Neuron (in vitro differentiated cells): ENCODE measurements at regions not wholly inside any gene's neighbourhood (a gene's known extent, or its start where the extent isn't known, plus 50 kb on each side); places are given as distances from the start of the nearest gene placed in this dataset.
"Not testable (repeated sequence)": the region's sequence is repeated elsewhere in the genome, so short reads cannot be mapped to it uniquely, and the experiment has no call there.

ENCODE experiments used
- H2AFZ ChIP-seq: one replicate; pipeline ENCODE4 v1.6.1; 2013; ENCODE audit warnings: low read depth, mild to moderate bottlenecking, inconsistent platforms, low read length, moderate library complexity
- H3K27me3 ChIP-seq: one replicate; pipeline ENCODE4 v1.6.1; 2013; ENCODE audit warnings: low read length; ENCODE audit not compliant: insufficient read depth
- H3K36me3 ChIP-seq: one replicate; pipeline ENCODE4 v1.6.1; 2013; ENCODE audit warnings: low read length; ENCODE audit not compliant: insufficient read depth
- H3K4me1 ChIP-seq: one replicate; pipeline ENCODE4 v1.6.1; 2013; ENCODE audit warnings: low read length; ENCODE audit not compliant: insufficient read depth
- H3K4me3 ChIP-seq: 2 replicates; pipeline ENCODE4 v1.5.1; 2013; ENCODE audit warnings: mild to moderate bottlenecking, low read length, moderate library complexity
- H3K9me3 ChIP-seq: one replicate; pipeline ENCODE4 v1.6.1; 2013; ENCODE audit warnings: low read length

- Histone ChIP-seq H3K4me3 (no peak overlapping the region), H3K4me1 (no peaks in the 10 kb centered on the region), H3K27me3 (no peaks in the 10 kb centered on the region), H3K9me3 (no peaks in the 10 kb centered on the region), H2AFZ (no peak overlapping the region), H3K36me3 (no peaks in the 10 kb centered on the region)
Measured at GRCh38 chr4:133323670-133324069, 174.6 kb downstream of the PCDH10 start.

GRCh38 chr4:133320576-133321170 lies 171.6 kb downstream of the PCDH10 start:
- Histone ChIP-seq H3K4me3 (no peak overlapping the region), H3K9me3 (no peaks in the 10 kb centered on the region), H3K4me1 (peaks cover 4% of the 10 kb centered on the region), H2AFZ (no peak overlapping the region), H3K27me3 (no peaks in the 10 kb centered on the region), H3K36me3 (no peaks in the 10 kb centered on the region)

GRCh38 chr4:133316909-133317308 lies 167.8 kb downstream of the PCDH10 start:
- no peaks in the 10 kb centered on the region for H3K9me3 ChIP-seq
- H3K27me3 ChIP-seq = no peaks in the 10 kb centered on the region

DNA sequence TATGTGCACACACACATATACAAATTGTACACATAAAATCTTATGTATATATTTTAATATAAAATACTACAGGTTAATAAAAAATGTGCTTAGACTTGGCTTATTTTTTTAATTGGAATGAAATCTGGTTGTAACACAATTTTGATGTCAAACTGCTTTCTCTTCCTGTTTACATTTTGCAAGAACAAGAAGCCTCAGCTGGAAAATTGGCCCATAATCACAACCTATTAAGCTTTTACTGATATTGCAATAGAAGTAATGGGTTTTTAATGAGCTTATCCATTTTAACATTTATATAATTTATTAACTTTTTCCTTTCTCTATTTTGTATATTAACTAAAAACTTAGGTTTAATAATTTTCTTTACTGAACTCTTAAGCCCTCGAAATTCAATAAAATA lies 165.9 kb downstream of the PCDH10 start:
- Histone ChIP-seq H3K4me1 (peaks cover 4% of the 10 kb centered on the region), H3K36me3 (no peaks in the 10 kb centered on the region), H2AFZ (no peak overlapping the region), H3K9me3 (no peaks in the 10 kb centered on the region), H3K4me3 (no peak overlapping the region), H3K27me3 (no peaks in the 10 kb centered on the region)

More at GRCh38 chr4:133316909-133317308, 167.8 kb downstream of the PCDH10 start:
- Histone ChIP-seq H2AFZ (peak overlapping the region; percentile 75), H3K4me3 (no peak overlapping the region), H3K4me1 (peaks cover 4% of the 10 kb centered on the region), H3K36me3 (no peaks in the 10 kb centered on the region)

GRCh38 chr4:133287396-133287795 lies 138.3 kb downstream of the PCDH10 start:
- no peaks in the 10 kb centered on the region for H3K36me3 ChIP-seq
- no peak overlapping the region for H3K4me3 ChIP-seq
- H3K4me1 ChIP-seq = no peaks in the 10 kb centered on the region
- no peaks in the 10 kb centered on the region for H3K9me3 ChIP-seq
- H3K27me3 ChIP-seq = no peaks in the 10 kb centered on the region
- no peak overlapping the region for H2AFZ ChIP-seq

DNA sequence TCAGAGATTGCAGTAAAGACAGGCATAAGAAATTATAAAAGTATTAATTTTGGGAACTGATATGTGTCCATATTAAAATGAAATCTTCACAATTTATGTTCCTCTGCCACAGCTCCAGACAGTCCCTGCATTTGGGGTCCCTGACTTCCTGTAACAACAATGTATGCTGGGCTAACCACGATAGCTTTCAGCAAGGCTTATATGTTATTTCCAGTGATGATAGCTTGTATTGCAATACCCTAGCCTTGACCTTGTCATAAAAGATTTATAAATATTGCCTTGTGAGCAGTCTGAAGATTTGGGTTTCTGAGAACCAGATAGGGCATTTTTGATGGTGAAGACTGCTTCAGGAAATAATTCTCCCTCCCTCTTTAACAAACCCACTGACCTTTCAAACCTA lies 129.5 kb downstream of the PCDH10 start:
- Histone ChIP-seq H3K36me3 (no peaks in the 10 kb centered on the region), H3K9me3 (no peaks in the 10 kb centered on the region), H3K4me3 (no peak overlapping the region), H3K27me3 (no peaks in the 10 kb centered on the region), H3K4me1 (no peaks in the 10 kb centered on the region), H2AFZ (no peak overlapping the region)

DNA sequence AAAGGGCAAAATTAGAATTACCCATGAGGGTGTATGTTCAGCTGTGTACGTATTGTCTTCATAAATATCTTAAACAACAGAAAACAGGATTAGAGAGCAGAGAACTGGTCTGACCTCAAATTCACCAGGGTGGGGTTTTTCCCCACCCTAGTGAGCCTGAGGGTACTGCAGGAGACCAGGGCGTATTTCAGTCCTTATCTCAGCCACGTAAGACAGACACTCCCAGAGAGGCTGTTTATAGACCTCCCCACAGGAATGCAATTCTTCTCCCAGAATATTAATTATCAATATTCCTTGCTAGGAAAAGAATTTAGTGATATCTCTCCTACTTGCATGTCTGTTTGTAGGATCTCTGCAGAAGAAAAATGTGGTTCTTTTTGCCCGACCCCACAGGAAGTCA lies 128.8 kb downstream of the PCDH10 start:
- not testable (repeated sequence) for H3K36me3 ChIP-seq, H3K27me3 ChIP-seq, H3K9me3 ChIP-seq, H2AFZ ChIP-seq, H3K4me3 ChIP-seq, H3K4me1 ChIP-seq

GRCh38 chr4:133275246-133275645 lies 126.2 kb downstream of the PCDH10 start:
- no peaks in the 10 kb centered on the region for H3K9me3 ChIP-seq
- H3K4me3 ChIP-seq = no peak overlapping the region
- no peaks in the 10 kb centered on the region for H3K4me1 ChIP-seq

DNA sequence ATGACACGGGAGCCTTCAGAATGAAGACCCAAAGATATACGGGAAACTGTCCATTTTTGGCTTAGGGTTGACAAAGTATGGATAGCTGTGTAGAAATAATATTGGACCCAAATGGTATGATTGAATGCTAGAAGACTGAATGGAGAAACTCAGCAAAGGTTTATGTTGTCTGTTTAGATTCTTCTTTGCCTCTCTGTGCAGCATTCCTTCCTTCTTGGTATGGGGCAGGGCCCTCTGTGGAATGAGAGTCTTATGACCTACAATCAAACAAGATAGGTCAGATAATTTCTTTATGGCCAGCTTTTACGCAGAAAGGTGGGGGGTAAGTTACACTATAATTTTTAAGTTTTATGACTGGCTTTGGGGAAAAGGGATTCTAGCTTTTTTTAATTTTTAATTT lies 124.3 kb downstream of the PCDH10 start:
- no peak overlapping the region for H2AFZ ChIP-seq

More at GRCh38 chr4:133275246-133275645, 126.2 kb downstream of the PCDH10 start:
- H3K36me3 ChIP-seq = no peaks in the 10 kb centered on the region
- H2AFZ ChIP-seq = no peak overlapping the region
- H3K27me3 ChIP-seq = no peaks in the 10 kb centered on the region

DNA sequence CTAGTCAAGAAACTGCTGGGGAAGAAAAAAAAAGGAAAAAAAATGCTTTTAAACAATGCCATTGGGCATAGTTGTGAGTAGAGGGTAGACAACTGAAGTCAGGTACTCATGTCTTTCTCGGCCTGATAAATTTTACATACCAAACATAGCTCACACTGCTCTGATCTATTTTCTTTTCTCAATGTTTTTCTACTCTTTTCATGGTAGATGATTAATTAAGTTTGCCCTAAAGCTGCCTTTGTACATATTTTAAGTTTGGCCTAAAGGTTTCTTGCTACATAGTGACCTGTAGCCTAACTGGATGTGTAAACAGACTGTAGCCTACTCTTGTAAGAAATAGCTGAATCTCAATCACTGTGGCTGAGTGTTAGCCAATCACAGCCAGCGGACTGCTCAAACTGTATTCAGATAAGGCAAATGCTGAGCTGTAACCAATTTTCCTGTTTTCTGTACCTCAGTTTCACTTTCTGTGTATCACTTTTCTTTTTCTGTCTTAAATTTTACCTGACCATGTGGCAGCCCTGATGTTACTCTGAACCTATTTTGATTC lies 121.0 kb downstream of the PCDH10 start:
- H3K4me3 ChIP-seq = no peak overlapping the region

More for the DNA sequence above, 124.3 kb downstream of the PCDH10 start:
- H3K27me3 ChIP-seq = no peaks in the 10 kb centered on the region
- no peaks in the 10 kb centered on the region for H3K4me1 ChIP-seq
- no peaks in the 10 kb centered on the region for H3K9me3 ChIP-seq
- no peaks in the 10 kb centered on the region for H3K36me3 ChIP-seq
- no peak overlapping the region for H3K4me3 ChIP-seq

DNA sequence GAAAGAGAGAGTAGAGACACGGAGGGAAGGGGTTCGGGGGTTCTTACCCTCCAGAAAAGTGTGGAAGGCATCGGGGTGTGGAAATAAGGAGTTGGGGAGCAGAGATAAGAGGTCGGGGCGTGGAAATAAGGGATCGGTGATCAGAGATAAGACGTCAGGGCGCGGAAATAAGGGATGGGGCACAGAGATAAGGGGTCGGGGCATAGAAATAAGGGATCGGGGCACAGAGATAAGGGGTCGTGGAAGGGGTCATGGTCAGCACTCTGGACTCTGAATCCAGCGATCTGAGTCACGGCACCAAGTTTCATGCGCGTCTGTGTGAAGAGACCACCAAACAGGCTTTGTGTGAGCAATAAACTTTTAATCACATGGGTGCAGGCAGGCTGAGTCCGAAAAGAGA lies 119.1 kb downstream of the PCDH10 start:
- H2AFZ ChIP-seq = no peak overlapping the region
- H3K36me3 ChIP-seq = no peaks in the 10 kb centered on the region
- H3K9me3 ChIP-seq = no peaks in the 10 kb centered on the region
- H3K4me3 ChIP-seq = no peak overlapping the region
- no peaks in the 10 kb centered on the region for H3K27me3 ChIP-seq
- no peaks in the 10 kb centered on the region for H3K4me1 ChIP-seq

More for the DNA sequence above, 121.0 kb downstream of the PCDH10 start:
- no peaks in the 10 kb centered on the region for H3K27me3 ChIP-seq
- no peaks in the 10 kb centered on the region for H3K36me3 ChIP-seq
- H3K9me3 ChIP-seq = no peaks in the 10 kb centered on the region
- no peak overlapping the region for H2AFZ ChIP-seq
- no peaks in the 10 kb centered on the region for H3K4me1 ChIP-seq

- not testable (repeated sequence) for H3K9me3 ChIP-seq, H2AFZ ChIP-seq, H3K36me3 ChIP-seq, H3K4me3 ChIP-seq, H3K4me1 ChIP-seq, H3K27me3 ChIP-seq
Measured at GRCh38 chr4:133267506-133267905, 118.4 kb downstream of the PCDH10 start.

GRCh38 chr4:133266966-133267365 lies 117.9 kb downstream of the PCDH10 start:
- not testable (repeated sequence) for H3K36me3 ChIP-seq, H3K9me3 ChIP-seq, H3K4me1 ChIP-seq, H2AFZ ChIP-seq, H3K4me3 ChIP-seq, H3K27me3 ChIP-seq

GRCh38 chr4:133264251-133264650 lies 115.2 kb downstream of the PCDH10 start:
- not testable (repeated sequence) for H3K4me1 ChIP-seq, H3K36me3 ChIP-seq, H3K27me3 ChIP-seq, H2AFZ ChIP-seq, H3K4me3 ChIP-seq, H3K9me3 ChIP-seq
